ENCODE measurements at regions not wholly inside any gene's neighbourhood (a gene's known extent, or its start where the extent isn't known, plus 50 kb on each side); places are given as distances from the start of the nearest gene placed in this dataset.

- TF ChIP-seq CTCF (IDR thresholded peaks at IDR 0.05 in 8 of 11, conservative IDR thresholded peaks at IDR 0.05 in 3 of 11) (no peak), POLR2AphosphoS5 (IDR thresholded peaks at IDR 0.05) (no peak)
Observed at GRCh38 chr2:160828076-160828475, 332.2 kb upstream of the TANK start.
